Esophagus (tissue), 2 donors: ENCODE measurements at regions not wholly inside any gene's neighbourhood (a gene's known extent, or its start where the extent isn't known, plus 50 kb on each side); places are given as distances from the start of the nearest gene placed in this dataset.
"Not testable (repeated sequence)": the region's sequence is repeated elsewhere in the genome, so short reads cannot be mapped to it uniquely, and the experiment has no call there.

Source experiments
- H3K27ac ChIP-seq, 2 donors: one replicate each; pipeline ENCODE4 v1.5.1; 2013; ENCODE audit warnings: low read depth in 2 of 2, mild to moderate bottlenecking in 2 of 2, inconsistent platforms in 1 of 2, low read length in 1 of 2, moderate library complexity in 1 of 2
- H3K27me3 ChIP-seq, 2 donors: one replicate each; pipeline ENCODE4 v1.6.1; 2013; ENCODE audit warnings: low read length in 2 of 2, control low read depth in 1 of 2, mild to moderate bottlenecking in 1 of 2; ENCODE audit not compliant: insufficient read depth in 2 of 2, control insufficient read depth in 1 of 2
- H3K36me3 ChIP-seq, 2 donors: one replicate each; pipeline ENCODE4 v1.6.1; 2013; ENCODE audit warnings: low read length in 1 of 2; ENCODE audit not compliant: control insufficient read depth in 2 of 2, insufficient read depth in 2 of 2
- H3K4me1 ChIP-seq, 2 donors: one replicate each; pipeline ENCODE4 v1.6.1; 2013; ENCODE audit warnings: low read length in 1 of 2; ENCODE audit not compliant: control insufficient read depth in 2 of 2, insufficient read depth in 2 of 2
- H3K4me3 ChIP-seq, 2 donors: one replicate each; pipeline ENCODE4 v1.5.1; 2013; ENCODE audit warnings: low read length in 2 of 2, mild to moderate bottlenecking in 2 of 2, low read depth in 1 of 2, moderate library complexity in 1 of 2
- H3K9me3 ChIP-seq, 2 donors: one replicate each; pipeline ENCODE4 v1.6.1; 2013; ENCODE audit warnings: mild to moderate bottlenecking in 2 of 2, low read depth in 1 of 2, low read length in 1 of 2, moderate library complexity in 1 of 2; ENCODE audit not compliant: control insufficient read depth in 2 of 2, insufficient read depth in 1 of 2
- WGBS, 2 donors: extraction: QIAGEN DNeasy Blood & Tissue Kit; methylation state at CpG; one replicate each; pipeline ENCODE4 v1.1.7; 2013; 5-methylcytosine and 5-hydroxymethylcytosine counted together
- donor health status: healthy with polysubstance abuse.
- donor health status: Bipolar disorder and iron deficiency.

GRCh38 chr2:175277772-175278171 is 96.3 kb upstream of the ATP5MC3 start:
- no peaks in the 10 kb centered on the region for H3K9me3 ChIP-seq
- no peak overlapping the region for H3K27ac ChIP-seq
- H3K27me3 ChIP-seq = no peaks in the 10 kb centered on the region
- 86 to 94% methylated on average over 2 of the region's 2 CpGs for WGBS, 2 donors
- H3K36me3 ChIP-seq = no peaks in the 10 kb centered on the region
- no peaks in the 10 kb centered on the region for H3K4me1 ChIP-seq
- no peak overlapping the region for H3K4me3 ChIP-seq

GRCh38 chr2:175275539-175275938 is 94.0 kb upstream of the ATP5MC3 start:
- Histone ChIP-seq H3K36me3 (no peaks in the 10 kb centered on the region), H3K27me3 (no peaks in the 10 kb centered on the region), H3K4me3 (no peak overlapping the region), H3K4me1 (no peaks in the 10 kb centered on the region), H3K27ac (no peak overlapping the region), H3K9me3 (no peaks in the 10 kb centered on the region)
- 32 to 35% methylated on average over 2 of the region's 2 CpGs for WGBS, 2 donors

GRCh38 chr2:175259164-175259563 is 77.7 kb upstream of the ATP5MC3 start:
- H3K4me1 ChIP-seq = no peaks in the 10 kb centered on the region
- H3K4me3 ChIP-seq = no peak overlapping the region
- 92 to 95% methylated on average over 1 of the region's 1 CpG for WGBS, 2 donors
- H3K27me3 ChIP-seq = no peaks in the 10 kb centered on the region
- no peaks in the 10 kb centered on the region for H3K36me3 ChIP-seq
- H3K27ac ChIP-seq = no peak overlapping the region
- H3K9me3 ChIP-seq = peaks cover 0 to 5% of the 10 kb centered on the region in 2 donors

GRCh38 chr2:175256806-175257585 is 75.5 kb upstream of the ATP5MC3 start:
- peaks cover 0 to 5% of the 10 kb centered on the region in 2 donors for H3K9me3 ChIP-seq
- no peaks in the 10 kb centered on the region for H3K27me3 ChIP-seq
- no peak overlapping the region for H3K27ac ChIP-seq
- H3K36me3 ChIP-seq = no peaks in the 10 kb centered on the region
- H3K4me1 ChIP-seq = no peaks in the 10 kb centered on the region
- 89 to 92% methylated on average over 67 to 69 of the region's 69 CpGs for WGBS, 2 donors
- H3K4me3 ChIP-seq = no peak overlapping the region

GRCh38 chr2:175256391-175256790 is 74.9 kb upstream of the ATP5MC3 start:
- H3K27ac ChIP-seq, H3K4me3 ChIP-seq, H3K36me3 ChIP-seq, H3K27me3 ChIP-seq, H3K4me1 ChIP-seq, H3K9me3 ChIP-seq: not testable (repeated sequence)
- 82 to 89% methylated on average over 4 of the region's 4 CpGs for WGBS, 2 donors

- H3K4me3 ChIP-seq = no peak overlapping the region
- H3K9me3 ChIP-seq = peaks cover 0 to 5% of the 10 kb centered on the region in 2 donors
- no peaks in the 10 kb centered on the region for H3K4me1 ChIP-seq
- H3K27ac ChIP-seq = no peak overlapping the region
- H3K36me3 ChIP-seq = no peaks in the 10 kb centered on the region
- WGBS, 2 donors = 44 to 45% methylated on average over 3 of the region's 3 CpGs
- no peaks in the 10 kb centered on the region for H3K27me3 ChIP-seq
Observed at GRCh38 chr2:175253871-175254270, 72.4 kb upstream of the ATP5MC3 start.

GRCh38 chr2:175251425-175252041 is 70.0 kb upstream of the ATP5MC3 start:
- no peaks in the 10 kb centered on the region for H3K27me3 ChIP-seq
- no peak overlapping the region for H3K4me3 ChIP-seq
- H3K36me3 ChIP-seq = no peaks in the 10 kb centered on the region
- no peaks in the 10 kb centered on the region for H3K4me1 ChIP-seq
- H3K27ac ChIP-seq = no peak overlapping the region
- 22% methylated on average over 5 of the region's 5 CpGs for WGBS, 2 donors
- H3K9me3 ChIP-seq = no peaks in the 10 kb centered on the region

GRCh38 chr2:175247159-175247558 is 65.6 kb upstream of the ATP5MC3 start:
- H3K9me3 ChIP-seq = no peaks in the 10 kb centered on the region
- H3K27me3 ChIP-seq = no peaks in the 10 kb centered on the region
- no peak overlapping the region for H3K27ac ChIP-seq
- no peak overlapping the region for H3K4me3 ChIP-seq
- no peaks in the 10 kb centered on the region for H3K4me1 ChIP-seq
- no peaks in the 10 kb centered on the region for H3K36me3 ChIP-seq

GRCh38 chr2:175244697-175245096 is 63.2 kb upstream of the ATP5MC3 start:
- H3K27ac ChIP-seq = no peak overlapping the region
- no peaks in the 10 kb centered on the region for H3K9me3 ChIP-seq
- H3K4me1 ChIP-seq = no peaks in the 10 kb centered on the region
- no peak overlapping the region for H3K4me3 ChIP-seq
- H3K27me3 ChIP-seq = peaks cover 0 to 2% of the 10 kb centered on the region in 2 donors
- WGBS, 2 donors = 60 to 68% methylated on average over 1 of the region's 1 CpG
- no peaks in the 10 kb centered on the region for H3K36me3 ChIP-seq

- H3K27ac ChIP-seq = no peak overlapping the region
- peaks cover 0 to 2% of the 10 kb centered on the region in 2 donors for H3K27me3 ChIP-seq
- no peaks in the 10 kb centered on the region for H3K4me1 ChIP-seq
- H3K4me3 ChIP-seq = no peak overlapping the region
- WGBS, 2 donors = 79 to 85% methylated on average over 2 of the region's 2 CpGs
- no peaks in the 10 kb centered on the region for H3K36me3 ChIP-seq
- peaks cover 0 to 3% of the 10 kb centered on the region in 2 donors for H3K9me3 ChIP-seq
Observed at GRCh38 chr2:175241691-175242090, 60.2 kb upstream of the ATP5MC3 start.
